ENCODE measurements at regions not wholly inside any gene's neighbourhood (a gene's known extent, or its start where the extent isn't known, plus 50 kb on each side); places are given as distances from the start of the nearest gene placed in this dataset.
"Not testable (repeated sequence)": the region's sequence is repeated elsewhere in the genome, so short reads cannot be mapped to it uniquely, and the experiment has no call there.

DNA sequence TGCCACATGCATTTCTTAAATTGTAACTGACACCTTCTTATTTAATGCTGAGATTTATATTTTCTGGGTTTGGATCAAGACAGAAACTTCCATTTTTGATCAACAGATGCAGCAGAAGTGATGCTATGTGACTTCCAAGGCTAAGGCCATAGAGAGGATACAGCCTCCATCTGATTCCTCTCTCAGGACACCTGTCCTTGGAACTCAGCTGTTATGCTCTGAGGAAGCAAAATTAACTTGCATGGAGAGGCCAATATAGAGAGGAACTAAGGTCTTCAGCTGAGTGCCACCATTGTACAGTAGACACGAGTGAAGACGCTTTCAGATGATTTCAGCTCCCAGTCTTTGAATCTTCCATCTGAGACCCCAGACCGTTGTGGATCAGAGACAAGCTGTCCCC is 296.9 kb upstream of the TBL1XR1 start:
- Histone ChIP-seq H3K36me3 (ENCODE audit: insufficient read depth, low read length) (no peaks in the 10 kb centered on the region), H3K27me3 (ENCODE audit: insufficient read depth, low read length) (no peaks in the 10 kb centered on the region), H3K4me1 (ENCODE audit: insufficient read depth, low read length) (peaks cover 4% of the 10 kb centered on the region; the same call in 1 of the 2 replicates), H3K4me3 (ENCODE audit: low read length) (no peak overlapping the region), H3K27ac (ENCODE audit: low read depth, low read length) (no peak overlapping the region), H3K9me3 (ENCODE audit: insufficient read depth, low read depth, low read length) (no peaks in the 10 kb centered on the region), H3K9ac (ENCODE audit: low read depth, low read length) (no peak overlapping the region)
- 94% methylated on average over 3 of the region's 3 CpGs for WGBS

- no peak overlapping the region for H3K9ac ChIP-seq (ENCODE audit: low read depth, low read length)
- no peaks in the 10 kb centered on the region for H3K27me3 ChIP-seq (ENCODE audit: insufficient read depth, low read length)
- H3K4me3 ChIP-seq (ENCODE audit: low read length) = no peak overlapping the region
- H3K9me3 ChIP-seq (ENCODE audit: insufficient read depth, low read depth, low read length) = no peaks in the 10 kb centered on the region
- H3K36me3 ChIP-seq (ENCODE audit: insufficient read depth, low read length) = no peaks in the 10 kb centered on the region
- H3K27ac ChIP-seq (ENCODE audit: low read depth, low read length) = no peak overlapping the region
- peaks cover 4% of the 10 kb centered on the region; the same call in 1 of the 2 replicates for H3K4me1 ChIP-seq (ENCODE audit: insufficient read depth, low read length)
Measured at GRCh38 chr3:177495566-177495965, 298.3 kb upstream of the TBL1XR1 start.

DNA sequence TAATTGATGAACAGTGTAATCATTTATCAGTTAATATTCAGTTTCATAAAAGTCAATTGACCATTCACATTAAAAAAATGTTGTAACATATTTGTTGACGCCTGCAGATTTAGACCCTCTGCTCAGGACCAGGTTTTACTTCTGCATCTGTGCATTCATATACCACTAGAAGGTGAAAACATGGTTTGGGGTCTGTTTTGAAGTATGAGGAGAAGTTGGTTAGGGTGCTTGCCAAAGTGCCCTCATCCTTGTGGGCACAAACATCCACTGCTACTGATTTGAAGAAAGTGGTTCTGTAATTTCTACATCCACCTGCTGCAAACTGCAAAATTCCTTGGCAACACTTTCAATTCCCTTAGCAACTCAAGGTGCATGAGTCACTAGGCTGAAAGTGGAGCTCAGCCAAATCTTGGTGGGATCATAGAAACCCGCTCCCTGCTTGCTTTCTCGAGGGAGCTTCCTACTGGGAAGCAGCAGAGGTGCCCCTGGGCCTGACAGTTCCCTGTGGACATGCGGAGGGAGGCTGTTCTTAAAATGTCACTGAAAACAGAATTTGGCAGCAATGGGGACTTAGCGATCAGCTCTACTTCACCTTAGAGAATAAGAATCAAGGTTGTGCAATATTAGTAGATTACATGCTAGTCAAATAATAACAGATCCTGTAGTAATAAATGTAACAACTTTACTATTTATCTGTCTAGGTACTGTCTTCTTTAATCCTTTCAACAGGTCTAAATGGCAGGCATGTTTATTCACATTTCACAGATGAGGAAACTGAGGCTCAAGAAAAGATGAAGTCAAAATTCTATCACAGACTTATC is 301.0 kb upstream of the TBL1XR1 start:
- no peaks in the 10 kb centered on the region for H3K4me1 ChIP-seq (ENCODE audit: insufficient read depth, low read length)
- no peak overlapping the region for H3K27ac ChIP-seq (ENCODE audit: low read depth, low read length)
- no peaks in the 10 kb centered on the region for H3K36me3 ChIP-seq (ENCODE audit: insufficient read depth, low read length)
- H3K9me3 ChIP-seq (ENCODE audit: insufficient read depth, low read depth, low read length) = no peaks in the 10 kb centered on the region
- H3K4me3 ChIP-seq (ENCODE audit: low read length) = no peak overlapping the region
- 87% methylated on average over 4 of the region's 5 CpGs for WGBS
- H3K27me3 ChIP-seq (ENCODE audit: insufficient read depth, low read length) = no peaks in the 10 kb centered on the region
- H3K9ac ChIP-seq (ENCODE audit: low read depth, low read length) = no peak overlapping the region

- whole genome bisulfite sequencing = 98% methylated on average over 2 of the region's 2 CpGs
- H3K4me3 ChIP-seq (ENCODE audit: low read length); H3K9me3 ChIP-seq (ENCODE audit: insufficient read depth, low read depth, low read length); H3K4me1 ChIP-seq (ENCODE audit: insufficient read depth, low read length); H3K36me3 ChIP-seq (ENCODE audit: insufficient read depth, low read length); H3K27me3 ChIP-seq (ENCODE audit: insufficient read depth, low read length); H3K9ac ChIP-seq (ENCODE audit: low read depth, low read length); H3K27ac ChIP-seq (ENCODE audit: low read depth, low read length): not testable (repeated sequence)
Measured at GRCh38 chr3:177499039-177499438, 301.8 kb upstream of the TBL1XR1 start.

GRCh38 chr3:177499779-177500423 is 302.6 kb upstream of the TBL1XR1 start:
- H3K27ac ChIP-seq (ENCODE audit: low read depth, low read length) = no peak overlapping the region
- no peaks in the 10 kb centered on the region for H3K27me3 ChIP-seq (ENCODE audit: insufficient read depth, low read length)
- 95% methylated on average over 8 of the region's 8 CpGs for whole genome bisulfite sequencing
- no peak overlapping the region for H3K4me3 ChIP-seq (ENCODE audit: low read length)
- H3K9ac ChIP-seq (ENCODE audit: low read depth, low read length) = no peak overlapping the region
- H3K4me1 ChIP-seq (ENCODE audit: insufficient read depth, low read length) = no peaks in the 10 kb centered on the region
- no peaks in the 10 kb centered on the region for H3K36me3 ChIP-seq (ENCODE audit: insufficient read depth, low read length)
- no peaks in the 10 kb centered on the region for H3K9me3 ChIP-seq (ENCODE audit: insufficient read depth, low read depth, low read length)

GRCh38 chr3:177510693-177511216 is 313.5 kb upstream of the TBL1XR1 start:
- no peaks in the 10 kb centered on the region for H3K36me3 ChIP-seq (ENCODE audit: insufficient read depth, low read length)
- H3K27ac ChIP-seq (ENCODE audit: low read depth, low read length) = no peak overlapping the region
- H3K9me3 ChIP-seq (ENCODE audit: insufficient read depth, low read depth, low read length) = no peaks in the 10 kb centered on the region
- H3K4me3 ChIP-seq (ENCODE audit: low read length) = no peak overlapping the region
- H3K4me1 ChIP-seq (ENCODE audit: insufficient read depth, low read length) = no peaks in the 10 kb centered on the region
- no peaks in the 10 kb centered on the region for H3K27me3 ChIP-seq (ENCODE audit: insufficient read depth, low read length)
- WGBS = 90% methylated on average over 2 of the region's 2 CpGs
- no peak overlapping the region for H3K9ac ChIP-seq (ENCODE audit: low read depth, low read length)

DNA sequence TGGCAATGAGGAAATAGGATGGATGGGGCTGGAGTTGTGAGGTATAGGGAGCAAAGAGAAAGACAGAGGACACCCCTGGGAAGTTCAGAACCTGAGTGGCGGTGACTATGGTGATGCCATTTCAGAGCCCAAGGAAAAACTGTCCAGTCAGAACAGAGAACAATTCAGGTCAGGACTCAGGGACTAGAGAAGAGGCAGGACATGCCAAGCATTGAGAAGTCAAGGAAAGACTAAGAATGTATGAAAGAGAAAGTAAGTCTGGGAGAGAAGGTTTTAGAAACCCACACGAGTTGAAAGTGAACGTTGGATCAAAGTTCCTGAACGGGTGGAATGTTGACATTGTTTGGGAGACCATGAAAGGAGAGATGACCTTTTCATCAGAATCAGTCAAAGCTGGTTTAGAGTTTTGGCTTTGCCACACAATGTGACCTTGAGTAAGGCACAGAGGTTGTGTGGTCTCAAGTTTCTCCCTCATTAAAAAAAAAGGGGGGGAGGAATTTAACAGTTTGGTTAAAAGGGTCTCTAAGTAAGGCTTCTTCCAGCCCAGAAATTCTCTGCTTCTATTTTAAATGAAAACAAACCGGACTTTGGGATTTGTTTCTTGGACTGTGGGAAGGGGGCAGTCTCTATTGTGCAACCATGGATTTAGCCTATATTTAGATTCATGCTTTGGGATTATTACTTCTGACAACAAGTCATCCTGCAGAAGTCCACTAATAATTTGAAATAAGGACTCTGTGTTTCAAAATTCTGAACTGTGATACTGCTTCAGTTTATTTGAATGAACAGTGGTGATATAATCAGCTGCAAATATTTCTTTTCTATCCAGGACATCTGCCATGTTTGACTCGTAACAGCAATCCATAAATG is 315.9 kb upstream of the TBL1XR1 start:
- H3K9me3 ChIP-seq (ENCODE audit: insufficient read depth, low read depth, low read length) = no peaks in the 10 kb centered on the region
- H3K4me1 ChIP-seq (ENCODE audit: insufficient read depth, low read length) = peaks cover 8% of the 10 kb centered on the region; the same call in 1 of the 2 replicates
- no peak overlapping the region for H3K27ac ChIP-seq (ENCODE audit: low read depth, low read length)
- no peaks in the 10 kb centered on the region for H3K36me3 ChIP-seq (ENCODE audit: insufficient read depth, low read length)
- WGBS = 86% methylated on average over 6 of the region's 6 CpGs
- H3K4me3 ChIP-seq (ENCODE audit: low read length) = no peak overlapping the region
- H3K9ac ChIP-seq (ENCODE audit: low read depth, low read length) = no peak overlapping the region
- no peaks in the 10 kb centered on the region for H3K27me3 ChIP-seq (ENCODE audit: insufficient read depth, low read length)

DNA sequence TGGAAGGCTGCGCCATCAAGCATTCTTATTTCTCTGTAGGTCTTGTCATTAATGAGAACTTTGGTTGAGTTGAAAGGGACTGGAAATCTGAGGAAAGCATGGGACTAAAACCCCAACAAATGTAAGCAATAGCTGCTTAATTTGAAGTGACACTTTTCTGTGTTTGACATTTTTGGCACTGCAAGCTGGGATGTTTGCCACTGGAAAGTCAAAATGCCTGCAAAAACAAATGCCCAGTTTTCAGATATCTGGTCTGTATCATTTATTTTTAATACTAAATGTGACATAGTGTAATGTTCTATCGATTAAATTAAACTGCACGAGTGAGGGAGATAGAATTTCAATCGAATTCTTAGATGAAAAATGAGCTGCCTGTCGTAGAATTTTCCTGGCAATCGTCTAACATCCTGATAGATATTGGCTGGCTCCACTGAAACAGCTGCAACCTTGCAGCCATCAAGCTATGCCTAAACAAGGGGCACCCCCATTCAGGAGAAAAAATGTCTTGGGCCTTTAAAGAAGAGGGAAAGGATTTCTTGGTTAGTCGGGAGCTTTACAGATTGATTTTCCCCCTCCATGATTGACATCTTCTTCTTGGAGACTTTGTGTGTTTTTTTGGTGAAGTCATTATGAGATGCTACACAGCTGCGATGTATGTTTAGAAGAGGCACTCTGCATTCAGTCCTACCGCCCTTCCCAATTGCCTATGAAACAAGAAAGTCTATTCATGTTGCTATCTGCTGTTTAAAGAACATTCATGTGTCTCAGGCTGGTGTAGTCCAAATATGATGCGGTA is 316.7 kb upstream of the TBL1XR1 start:
- no peaks in the 10 kb centered on the region for H3K27me3 ChIP-seq (ENCODE audit: insufficient read depth, low read length)
- H3K9ac ChIP-seq (ENCODE audit: low read depth, low read length) = no peak overlapping the region
- H3K4me3 ChIP-seq (ENCODE audit: low read length) = no peak overlapping the region
- no peaks in the 10 kb centered on the region for H3K9me3 ChIP-seq (ENCODE audit: insufficient read depth, low read depth, low read length)
- peaks cover 8% of the 10 kb centered on the region; the same call in 1 of the 2 replicates for H3K4me1 ChIP-seq (ENCODE audit: insufficient read depth, low read length)
- H3K27ac ChIP-seq (ENCODE audit: low read depth, low read length) = no peak overlapping the region
- WGBS = 90% methylated on average over 10 of the region's 10 CpGs
- H3K36me3 ChIP-seq (ENCODE audit: insufficient read depth, low read length) = no peaks in the 10 kb centered on the region

DNA sequence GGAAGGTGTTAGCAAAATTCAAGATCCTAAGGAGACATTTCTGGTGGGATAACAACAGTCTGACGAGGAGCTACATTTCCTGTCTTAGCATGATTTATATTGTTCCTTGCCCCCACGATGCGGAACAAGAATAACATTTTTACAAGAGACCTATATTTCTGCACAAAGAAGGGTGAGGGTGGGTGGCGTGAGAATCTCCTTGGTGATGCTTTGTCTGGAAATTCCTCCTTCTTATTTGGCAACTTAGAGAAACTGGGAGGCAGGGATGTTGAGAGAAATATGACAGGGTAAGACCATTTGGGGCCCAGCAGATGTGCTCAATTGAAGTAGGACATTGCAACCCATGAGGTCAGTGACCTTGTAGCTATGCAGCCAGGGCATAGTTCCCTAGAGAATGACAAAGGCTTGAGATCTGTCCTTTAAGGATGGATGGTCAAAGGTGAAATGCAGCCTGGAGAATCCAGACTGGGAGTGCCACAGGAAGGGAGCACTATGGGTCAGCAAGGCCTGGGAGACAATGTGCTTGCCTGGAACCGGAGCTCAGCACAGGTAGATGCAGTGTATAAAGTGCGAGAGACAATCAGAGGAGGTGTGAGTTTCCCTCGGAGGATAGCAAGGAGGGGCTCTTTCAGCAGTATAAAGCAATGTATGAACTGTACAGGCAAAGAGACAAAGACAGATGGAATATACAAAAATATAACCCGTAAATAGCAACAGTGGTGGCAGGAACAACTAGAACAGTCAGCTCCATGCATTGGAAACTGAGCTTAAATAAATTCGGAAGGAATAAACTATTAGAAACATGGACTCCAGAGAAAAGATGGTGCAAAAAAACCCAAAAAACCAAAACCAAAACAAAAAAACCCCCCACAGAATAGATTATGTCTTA is 317.6 kb upstream of the TBL1XR1 start:
- H3K27ac ChIP-seq (ENCODE audit: low read depth, low read length) = no peak overlapping the region
- no peaks in the 10 kb centered on the region for H3K27me3 ChIP-seq (ENCODE audit: insufficient read depth, low read length)
- H3K4me1 ChIP-seq (ENCODE audit: insufficient read depth, low read length) = peaks cover 8% of the 10 kb centered on the region; the same call in 1 of the 2 replicates
- WGBS = 97% methylated on average over 9 of the region's 9 CpGs
- H3K9ac ChIP-seq (ENCODE audit: low read depth, low read length) = no peak overlapping the region
- H3K4me3 ChIP-seq (ENCODE audit: low read length) = no peak overlapping the region
- no peaks in the 10 kb centered on the region for H3K36me3 ChIP-seq (ENCODE audit: insufficient read depth, low read length)
- no peaks in the 10 kb centered on the region for H3K9me3 ChIP-seq (ENCODE audit: insufficient read depth, low read depth, low read length)

- Histone ChIP-seq H3K36me3 (ENCODE audit: insufficient read depth, low read length) (no peaks in the 10 kb centered on the region), H3K27me3 (ENCODE audit: insufficient read depth, low read length) (no peaks in the 10 kb centered on the region), H3K4me1 (ENCODE audit: insufficient read depth, low read length) (peaks cover 8% of the 10 kb centered on the region; the same call in 1 of the 2 replicates), H3K4me3 (ENCODE audit: low read length) (no peak overlapping the region), H3K27ac (ENCODE audit: low read depth, low read length) (no peak overlapping the region), H3K9ac (ENCODE audit: low read depth, low read length) (no peak overlapping the region), H3K9me3 (ENCODE audit: insufficient read depth, low read depth, low read length) (no peaks in the 10 kb centered on the region)
- WGBS = 98% methylated on average over 2 of the region's 3 CpGs
Measured at GRCh38 chr3:177515786-177516157, 318.5 kb upstream of the TBL1XR1 start.

Measured in HUES64 (cell line).